HepG2 (cell line): ENCODE measurements at regions not wholly inside any gene's neighbourhood (a gene's known extent, or its start where the extent isn't known, plus 50 kb on each side); places are given as distances from the start of the nearest gene placed in this dataset.

ENCODE experiments used
- HOXA9 ChIP-seq: sonication (generic); formaldehyde crosslinking; IDR thresholded peaks from 2 replicates; pipeline ENCODE4 v1.8.1; 2022; ENCODE audit warnings: missing genetic modification reagents, mild to moderate bottlenecking, moderate library complexity, borderline replicate concordance
- KLF15 ChIP-seq: sonication (generic); formaldehyde crosslinking; IDR thresholded peaks from 2 replicates; pipeline ENCODE4 v1.8.1; 2023; ENCODE audit warnings: borderline replicate concordance, mild to moderate bottlenecking, inconsistent platforms, missing genetic modification reagents, mixed read lengths
- YEATS2 ChIP-seq: sonication (generic); formaldehyde crosslinking; IDR thresholded peaks from 2 replicates; pipeline ENCODE4 v1.4.0; 2020; ENCODE audit warnings: missing genetic modification reagents, borderline replicate concordance

DNA sequence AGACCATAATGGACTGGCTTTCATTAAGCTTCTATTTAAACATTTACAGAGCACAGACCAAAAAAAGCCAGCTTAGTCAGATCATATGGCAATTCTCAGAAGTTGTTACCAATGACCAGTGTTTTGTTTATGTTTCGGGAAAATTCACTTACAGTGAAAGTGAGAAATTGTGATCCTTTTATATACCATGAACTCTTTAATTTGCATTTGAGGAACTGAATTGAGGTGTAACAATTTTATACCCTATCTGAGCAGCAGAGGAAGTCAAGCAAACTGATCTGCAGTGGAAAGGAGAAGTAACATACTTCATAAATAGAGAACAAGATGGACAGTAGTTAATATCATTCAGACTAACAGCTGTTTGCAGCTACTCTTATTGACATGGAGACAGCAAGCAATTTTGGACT lies 97.1 kb downstream of the TMA16 start:
- TF ChIP-seq KLF15 (CRISPR knock-in tag) (no peak), HOXA9 (CRISPR knock-in tag) (no peak), YEATS2 (CRISPR knock-in tag) (no peak)
